B cell (primary cell): ENCODE measurements at regions not wholly inside any gene's neighbourhood (a gene's known extent, or its start where the extent isn't known, plus 50 kb on each side); places are given as distances from the start of the nearest gene placed in this dataset.

Source experiments
- ATAC-seq: fragments of 200-7000 bp; cut with Tn5 transposase; one replicate; pipeline ENCODE4 v1.10.0; 2021; ENCODE audit warnings: low read depth, mild to moderate bottlenecking, moderate number of reproducible peaks, moderate library complexity
- CTCF ChIA-PET: fragments of 350-600 bp; sonication (Branson Sonifier 250); formaldehyde crosslinking; loops from one replicate; lab custom pipeline; 2021; ENCODE audit warnings: antibody characterized with exemption, inconsistent platforms; lab: Charles Lee
- POLR2A ChIA-PET: fragments of 350-600 bp; sonication (Branson Sonifier 250); formaldehyde crosslinking; loops from one replicate; lab custom pipeline; 2021; ENCODE audit warnings: antibody characterized with exemption; lab: Charles Lee
- DNase-seq: peaks from one replicate; pipeline ENCODE4 v3.0.0; 2013
- H2AFZ ChIP-seq: 2 replicates; pipeline ENCODE4 v1.6.1; 2012; ENCODE audit warnings: mild to moderate bottlenecking, low read depth, low read length; ENCODE audit not compliant: insufficient read depth, poor library complexity, severe bottlenecking
- H3K27ac ChIP-seq, 2 donors: 1 replicate in 1 of 2; 2 replicates in 1 of 2; pipeline ENCODE4 v1.5.1; 2012 to 2013; ENCODE audit warnings: low read length in 2 of 2, mild to moderate bottlenecking in 2 of 2, moderate library complexity in 1 of 2
- H3K27me3 ChIP-seq, 4 experiments: fragments of 200-600 bp in 1 of 4; sonication (generic) in 1 of 4; replicated peaks in 1 of 4; 1 replicate in 2 of 4; 2 replicates in 2 of 4; pipeline versions ENCODE4 v1.6.1 to v1.7.0; 2013 to 2016; ENCODE audit warnings: low read length in 3 of 4, mild to moderate bottlenecking in 2 of 4, mixed read lengths in 1 of 4, moderate library complexity in 1 of 4; ENCODE audit not compliant: insufficient read depth in 4 of 4, control insufficient read depth in 3 of 4; ENCODE audit errors: control extremely low read depth in 1 of 4
- H3K36me3 ChIP-seq, 2 experiments: replicated peaks in 1 of 2; 1 replicate in 1 of 2; 2 replicates in 1 of 2; pipeline versions ENCODE4 v1.6.1 to v1.7.1; 2013; ENCODE audit warnings: low read length in 1 of 2; ENCODE audit not compliant: insufficient read depth in 2 of 2, control insufficient read depth in 1 of 2; ENCODE audit errors: control extremely low read depth in 1 of 2, extremely low read depth in 1 of 2
- H3K4me1 ChIP-seq, 2 donors: fragments of 200-600 bp in 1 of 2; sonication (generic) in 1 of 2; 1 replicate in 1 of 2; 2 replicates in 1 of 2; pipeline versions ENCODE4 v1.5.1 to v1.6.1; 2013 to 2017; ENCODE audit warnings: low read length in 2 of 2; ENCODE audit not compliant: control insufficient read depth in 2 of 2, insufficient read depth in 2 of 2
- H3K4me2 ChIP-seq: replicated peaks from 2 replicates; pipeline ENCODE3; 2012; ENCODE audit warnings: mild to moderate bottlenecking, low read depth, low read length; ENCODE audit not compliant: poor library complexity, severe bottlenecking
- H3K4me3 ChIP-seq, 5 experiments: fragments of 200-600 bp in 1 of 5; sonication (generic) in 1 of 5; 1 replicate in 3 of 5; 2 replicates in 2 of 5; pipeline versions ENCODE4 v1.5.1 to v1.7.0; 2011 to 2016; ENCODE audit warnings: low read length in 4 of 5, mild to moderate bottlenecking in 4 of 5, low read depth in 2 of 5, control low read depth in 1 of 5, moderate library complexity in 1 of 5; ENCODE audit not compliant: insufficient read depth in 1 of 5; ENCODE audit errors: control extremely low read depth in 1 of 5, extremely low read depth in 1 of 5
- H3K79me2 ChIP-seq: fragments of 200-600 bp; sonication (generic); one replicate; pipeline ENCODE4 v1.6.0; 2016; ENCODE audit warnings: low read length; ENCODE audit not compliant: control insufficient read depth, insufficient read depth
- H3K9ac ChIP-seq: fragments of 200-600 bp; sonication (generic); 2 replicates; pipeline ENCODE4 v1.6.1; 2017; ENCODE audit warnings: mild to moderate bottlenecking, low read length, moderate library complexity
- H3K9me3 ChIP-seq, 3 donors: one replicate each; pipeline versions ENCODE4 v1.6.1 to v1.7.1; 2013; ENCODE audit warnings: low read length in 2 of 3; ENCODE audit not compliant: control insufficient read depth in 2 of 3, insufficient read depth in 1 of 3; ENCODE audit errors: control extremely low read depth in 1 of 3
- H4K20me1 ChIP-seq: 2 replicates; pipeline ENCODE4 v1.6.0; 2012; ENCODE audit warnings: mild to moderate bottlenecking, low read length; ENCODE audit not compliant: insufficient read depth, control insufficient read depth, poor library complexity, severe bottlenecking
- H3K27ac Mint-ChIP-seq: one replicate; pipeline ENCODE4 v1.8.0; 2021; ENCODE audit warnings: mixed read lengths
- H3K27me3 Mint-ChIP-seq: one replicate; pipeline ENCODE4 v1.8.0; 2021; ENCODE audit warnings: mixed read lengths
- H3K4me1 Mint-ChIP-seq: one replicate; pipeline ENCODE4 v1.8.0; 2021; ENCODE audit warnings: mixed read lengths
- H3K4me3 Mint-ChIP-seq: one replicate; pipeline ENCODE4 v1.8.0; 2021; ENCODE audit warnings: mixed read lengths
- H3K9me3 Mint-ChIP-seq: one replicate; pipeline ENCODE4 v1.8.0; 2022; ENCODE audit warnings: mixed read lengths; ENCODE audit not compliant: insufficient read depth
- EZH2 ChIP-seq: IDR thresholded peaks from 2 replicates; pipeline ENCODE4 v1.6.1; 2012; ENCODE audit warnings: borderline replicate concordance, low read depth, mild to moderate bottlenecking, moderate library complexity, low read length; ENCODE audit not compliant: insufficient read depth, poor library complexity, severe bottlenecking
- WGBS: methylation state at CpG from one replicate; pipeline ENCODE4 v1.1.5; 2013; ENCODE audit warnings: missing lambda C conversion rate; ENCODE audit not compliant: insufficient coverage; 5-methylcytosine and 5-hydroxymethylcytosine counted together
- intact Hi-C: fragments of 100-400 bp; cut with micrococcal nuclease; formaldehyde crosslinking; loops from one replicate; pipeline ENCODE4 v1.10.0; 2022
- TF ChIP-seq, protein P1 (sequence below): fragments of 200-600 bp; IDR thresholded peaks from one replicate; pipeline ENCODE4 v1.8.0; 2022; ENCODE audit warnings: antibody characterized with exemption, mild to moderate bottlenecking

DNA sequence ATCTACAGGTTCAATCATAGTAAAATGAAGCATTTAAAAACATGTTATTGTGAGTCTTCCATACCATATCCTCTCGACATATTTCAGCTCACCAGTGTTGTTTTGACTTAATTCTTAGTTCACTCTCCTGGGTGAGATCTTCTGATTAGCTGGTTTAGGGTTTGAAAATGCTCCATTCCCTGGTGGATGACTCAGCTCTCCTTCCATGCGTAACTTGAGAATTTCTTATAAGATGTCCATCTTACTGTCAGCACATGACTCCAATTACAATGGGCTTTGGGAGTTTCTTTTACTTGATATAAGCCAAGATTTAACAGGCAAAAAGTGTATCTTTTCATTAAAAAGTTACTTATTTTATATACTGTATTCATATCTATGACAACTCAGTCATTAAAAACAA lies 476.5 kb downstream of the BRINP3 start:
- H3K4me3 ChIP-seq, result no peak overlapping the region
- H3K4me2 ChIP-seq, result no peak overlapping the region
- Mint-ChIP-seq H3K4me1 (no peaks in the 10 kb centered on the region), H3K9me3 (peaks cover 2% of the 10 kb centered on the region), H3K27me3 (no peaks in the 10 kb centered on the region), H3K4me3 (no peak overlapping the region), H3K27ac (no peak overlapping the region)
- H3K9ac ChIP-seq, result no peak overlapping the region
- ChIA-PET CTCF (no interaction called here), POLR2A (no interaction called here)
- intact Hi-C loops, result no loop called here
- H3K27me3 ChIP-seq, result no peaks in the 10 kb centered on the region
- no peaks in the 10 kb centered on the region for H3K4me1 ChIP-seq
- H2AFZ ChIP-seq, result no peak overlapping the region
- no peak for TF ChIP-seq EZH2
- TF ChIP-seq, protein P1, sequence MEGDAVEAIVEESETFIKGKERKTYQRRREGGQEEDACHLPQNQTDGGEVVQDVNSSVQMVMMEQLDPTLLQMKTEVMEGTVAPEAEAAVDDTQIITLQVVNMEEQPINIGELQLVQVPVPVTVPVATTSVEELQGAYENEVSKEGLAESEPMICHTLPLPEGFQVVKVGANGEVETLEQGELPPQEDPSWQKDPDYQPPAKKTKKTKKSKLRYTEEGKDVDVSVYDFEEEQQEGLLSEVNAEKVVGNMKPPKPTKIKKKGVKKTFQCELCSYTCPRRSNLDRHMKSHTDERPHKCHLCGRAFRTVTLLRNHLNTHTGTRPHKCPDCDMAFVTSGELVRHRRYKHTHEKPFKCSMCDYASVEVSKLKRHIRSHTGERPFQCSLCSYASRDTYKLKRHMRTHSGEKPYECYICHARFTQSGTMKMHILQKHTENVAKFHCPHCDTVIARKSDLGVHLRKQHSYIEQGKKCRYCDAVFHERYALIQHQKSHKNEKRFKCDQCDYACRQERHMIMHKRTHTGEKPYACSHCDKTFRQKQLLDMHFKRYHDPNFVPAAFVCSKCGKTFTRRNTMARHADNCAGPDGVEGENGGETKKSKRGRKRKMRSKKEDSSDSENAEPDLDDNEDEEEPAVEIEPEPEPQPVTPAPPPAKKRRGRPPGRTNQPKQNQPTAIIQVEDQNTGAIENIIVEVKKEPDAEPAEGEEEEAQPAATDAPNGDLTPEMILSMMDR, result no peak
- H3K9me3 ChIP-seq, result no peaks in the 10 kb centered on the region
- DNase-seq (no peak), ATAC-seq (no peak)
- no peak overlapping the region for H3K27ac ChIP-seq
- no peaks in the 10 kb centered on the region for H3K79me2 ChIP-seq
- WGBS, result no CpG with 5 or more reads among the region's 2 CpGs
- no peaks in the 10 kb centered on the region for H3K36me3 ChIP-seq
- no peaks in the 10 kb centered on the region for H4K20me1 ChIP-seq

DNA sequence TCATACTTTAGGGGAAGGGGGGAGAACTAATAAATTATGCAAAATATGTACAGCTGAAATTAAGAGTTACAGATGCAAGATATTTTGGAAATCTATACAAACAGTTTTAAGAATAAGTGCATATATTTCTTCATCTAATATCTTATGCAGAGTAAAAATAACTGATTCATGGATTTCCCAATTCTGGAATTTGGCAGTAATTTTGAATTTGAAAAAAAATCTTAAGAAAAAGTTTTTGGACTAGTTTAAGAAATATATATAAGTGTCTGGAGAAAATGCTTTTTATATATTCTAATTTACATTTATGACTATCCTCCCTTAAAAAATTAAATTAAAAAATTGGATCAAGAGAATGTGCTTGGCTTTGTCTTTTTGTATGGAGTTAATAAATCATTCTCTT lies 474.3 kb downstream of the BRINP3 start:
- Mint-ChIP-seq H3K27ac (no peak overlapping the region), H3K4me3 (no peak overlapping the region), H3K4me1 (no peaks in the 10 kb centered on the region), H3K27me3 (no peaks in the 10 kb centered on the region), H3K9me3 (peaks cover 2% of the 10 kb centered on the region)
- Histone ChIP-seq H3K27me3 (no peaks in the 10 kb centered on the region), H3K4me3 (no peak overlapping the region), H3K9ac (no peak overlapping the region), H3K36me3 (no peaks in the 10 kb centered on the region), H3K4me2 (no peak overlapping the region), H2AFZ (no peak overlapping the region), H4K20me1 (no peaks in the 10 kb centered on the region), H3K27ac (no peak overlapping the region), H3K9me3 (no peaks in the 10 kb centered on the region), H3K4me1 (no peaks in the 10 kb centered on the region), H3K79me2 (no peaks in the 10 kb centered on the region)
- TF ChIP-seq EZH2, result no peak
- TF ChIP-seq, protein P1, result no peak
- ATAC-seq, result no peak
- intact Hi-C loops, result no loop called here
- CTCF ChIA-PET, result no interaction called here
- DNase-seq, result no peak
- POLR2A ChIA-PET, result no interaction called here
